Activated T-cell treated with anti-CD3 and anti-CD28 coated beads, Interleukin-2, amount 50 U/mL, for 72 hours (primary cell): ENCODE measurements at regions not wholly inside any gene's neighbourhood (a gene's known extent, or its start where the extent isn't known, plus 50 kb on each side); places are given as distances from the start of the nearest gene placed in this dataset.

Experiments used
- ATAC-seq, 2 donors: fragments of 150-1000 bp; cut with Tn5 transposase; replicated peaks in 1 of 2; 2 replicates each; pipeline ENCODE4 v1.10.0; 2021; ENCODE audit warnings: moderate library complexity in 2 of 2, mild to moderate bottlenecking in 1 of 2
- DNase-seq, 2 donors: peaks; one replicate each; pipeline ENCODE4 v3.0.0; 2021 to 2022; ENCODE audit warnings: mixed read lengths in 1 of 2
- H3K27ac Mint-ChIP-seq: one replicate; pipeline ENCODE4 v1.8.0; 2022; ENCODE audit warnings: mild to moderate bottlenecking, moderate library complexity, mixed read lengths
- H3K27me3 Mint-ChIP-seq: one replicate; pipeline ENCODE4 v1.8.0; 2022; ENCODE audit warnings: low read depth, mixed read lengths
- H3K36me3 Mint-ChIP-seq, 2 donors: one replicate each; pipeline ENCODE4 v1.8.0; 2022; ENCODE audit warnings: mixed read lengths in 2 of 2, mild to moderate bottlenecking in 1 of 2; ENCODE audit not compliant: insufficient read depth in 2 of 2
- H3K4me1 Mint-ChIP-seq: one replicate; pipeline ENCODE4 v1.8.0; 2022; ENCODE audit warnings: low read depth, mixed read lengths
- H3K4me3 Mint-ChIP-seq, 2 donors: one replicate each; pipeline ENCODE4 v1.8.0; 2022; ENCODE audit warnings: mild to moderate bottlenecking in 2 of 2, mixed read lengths in 2 of 2, moderate library complexity in 2 of 2
- H3K9me3 Mint-ChIP-seq, 2 donors: one replicate each; pipeline ENCODE4 v1.8.0; 2022; ENCODE audit warnings: mixed read lengths in 2 of 2

GRCh38 chr20:54711071-54711470, 235.7 kb downstream of the DOK5 start:
- ATAC-seq (no peak), DNase-seq (no peak)
- Mint-ChIP-seq H3K27ac (no peak overlapping the region), H3K4me1 (no peaks in the 10 kb centered on the region), H3K36me3 (no peaks in the 10 kb centered on the region), H3K4me3 (no peak overlapping the region), H3K9me3 (no peaks in the 10 kb centered on the region), H3K27me3 (no peaks in the 10 kb centered on the region)

GRCh38 chr20:54710341-54710740, 234.9 kb downstream of the DOK5 start:
- no peaks in the 10 kb centered on the region for H3K27me3 Mint-ChIP-seq
- no peak overlapping the region for H3K27ac Mint-ChIP-seq
- no peak overlapping the region for H3K4me3 Mint-ChIP-seq
- no peaks in the 10 kb centered on the region for H3K36me3 Mint-ChIP-seq
- DNase-seq (no peak), ATAC-seq (no peak)
- H3K4me1 Mint-ChIP-seq: no peaks in the 10 kb centered on the region
- H3K9me3 Mint-ChIP-seq: no peaks in the 10 kb centered on the region

GRCh38 chr20:54708229-54708628, 232.8 kb downstream of the DOK5 start:
- H3K27ac Mint-ChIP-seq: no peak overlapping the region
- DNase-seq (no peak), ATAC-seq (no peak)
- H3K4me3 Mint-ChIP-seq: no peak overlapping the region
- H3K36me3 Mint-ChIP-seq: no peaks in the 10 kb centered on the region
- H3K27me3 Mint-ChIP-seq: no peaks in the 10 kb centered on the region
- no peaks in the 10 kb centered on the region for H3K4me1 Mint-ChIP-seq
- H3K9me3 Mint-ChIP-seq: no peaks in the 10 kb centered on the region

- DNase-seq (no peak), ATAC-seq (no peak)
- Mint-ChIP-seq H3K9me3 (no peaks in the 10 kb centered on the region), H3K4me3 (no peak overlapping the region), H3K27ac (no peak overlapping the region), H3K4me1 (no peaks in the 10 kb centered on the region), H3K27me3 (no peaks in the 10 kb centered on the region), H3K36me3 (no peaks in the 10 kb centered on the region)
Observed at GRCh38 chr20:54707801-54708200, 232.4 kb downstream of the DOK5 start.

- Mint-ChIP-seq H3K4me3 (no peak overlapping the region), H3K27me3 (no peaks in the 10 kb centered on the region), H3K9me3 (no peaks in the 10 kb centered on the region), H3K27ac (no peak overlapping the region), H3K36me3 (no peaks in the 10 kb centered on the region), H3K4me1 (no peaks in the 10 kb centered on the region)
- no peak for ATAC-seq
- DNase-seq: no peak
Observed at GRCh38 chr20:54706581-54706980, 231.2 kb downstream of the DOK5 start.

- DNase-seq: no peak
- Mint-ChIP-seq H3K4me3 (no peak overlapping the region), H3K27me3 (no peaks in the 10 kb centered on the region), H3K36me3 (no peaks in the 10 kb centered on the region), H3K9me3 (no peaks in the 10 kb centered on the region), H3K27ac (no peak overlapping the region), H3K4me1 (no peaks in the 10 kb centered on the region)
- no peak for ATAC-seq
Observed at GRCh38 chr20:54704032-54704635, 228.7 kb downstream of the DOK5 start.
